Activated CD8-positive, alpha-beta T cell treated with anti-CD3 and anti-CD28 coated beads for 36 hours (primary cell): ENCODE measurements at regions not wholly inside any gene's neighbourhood (a gene's known extent, or its start where the extent isn't known, plus 50 kb on each side); places are given as distances from the start of the nearest gene placed in this dataset.

Experiments
- ATAC-seq: fragments of 200-7000 bp; cut with Tn5 transposase; one replicate; pipeline ENCODE4 v1.10.0; 2021; ENCODE audit warnings: mild to moderate bottlenecking, moderate library complexity
- CTCF ChIA-PET: fragments of 350-600 bp; sonication (Branson Sonifier 250); formaldehyde crosslinking; loops from one replicate; lab custom pipeline; 2021; ENCODE audit warnings: antibody characterized with exemption; lab: Charles Lee
- POLR2A ChIA-PET: fragments of 350-600 bp; sonication (Branson Sonifier 250); formaldehyde crosslinking; loops from one replicate; lab custom pipeline; 2021; ENCODE audit warnings: antibody characterized with exemption; lab: Charles Lee
- DNase-seq: peaks from one replicate; pipeline ENCODE4 v3.0.0-alpha.2; 2020
- H3K27ac Mint-ChIP-seq: one replicate; pipeline ENCODE4 v1.8.0; 2021; ENCODE audit warnings: mild to moderate bottlenecking, mixed read lengths
- H3K27me3 Mint-ChIP-seq: one replicate; pipeline ENCODE4 v1.8.0; 2021; ENCODE audit warnings: mixed read lengths
- H3K36me3 Mint-ChIP-seq: one replicate; pipeline ENCODE4 v1.8.0; 2021; ENCODE audit warnings: low read depth, mixed read lengths
- H3K4me1 Mint-ChIP-seq: one replicate; pipeline ENCODE4 v1.8.0; 2021; ENCODE audit warnings: low read depth, mixed read lengths
- H3K4me3 Mint-ChIP-seq: one replicate; pipeline ENCODE4 v1.8.0; 2021; ENCODE audit warnings: mild to moderate bottlenecking, moderate library complexity, mixed read lengths
- H3K9me3 Mint-ChIP-seq: one replicate; pipeline ENCODE4 v1.8.0; 2021; ENCODE audit warnings: mixed read lengths
- CTCF ChIP-seq: fragments of 200-600 bp; IDR thresholded peaks from one replicate; pipeline ENCODE4 v1.8.0; 2022; ENCODE audit warnings: antibody characterized with exemption, mild to moderate bottlenecking
- intact Hi-C: fragments of 100-400 bp; cut with micrococcal nuclease; formaldehyde crosslinking; loops from one replicate; pipeline ENCODE4 v1.10.0; 2022

- Mint-ChIP-seq H3K4me3 (no peak overlapping the region), H3K27ac (no peak overlapping the region), H3K27me3 (no peaks in the 10 kb centered on the region), H3K9me3 (no peaks in the 10 kb centered on the region), H3K4me1 (no peaks in the 10 kb centered on the region), H3K36me3 (no peaks in the 10 kb centered on the region)
- ATAC-seq (no peak), DNase-seq (no peak)
- intact Hi-C loops: no loop called here
- POLR2A ChIA-PET: no interaction called here
- no peak for TF ChIP-seq CTCF
- CTCF ChIA-PET: no interaction called here
Measured at GRCh38 chr1:56139836-56140235, 439.5 kb downstream of the PLPP3 start.

- no peak for ATAC-seq
- POLR2A ChIA-PET: no interaction called here
- no peak for DNase-seq
- Mint-ChIP-seq H3K4me1 (no peaks in the 10 kb centered on the region), H3K36me3 (no peaks in the 10 kb centered on the region), H3K9me3 (no peaks in the 10 kb centered on the region), H3K4me3 (no peak overlapping the region), H3K27ac (no peak overlapping the region), H3K27me3 (no peaks in the 10 kb centered on the region)
- intact Hi-C loops: no loop called here
- CTCF ChIA-PET: no interaction called here
- TF ChIP-seq CTCF: no peak
Measured at GRCh38 chr1:56137521-56138505, 441.6 kb downstream of the PLPP3 start.

GRCh38 chr1:56137090-56137489, 442.3 kb downstream of the PLPP3 start:
- TF ChIP-seq CTCF: no peak
- DNase-seq (no peak), ATAC-seq (no peak)
- Mint-ChIP-seq H3K27ac (no peak overlapping the region), H3K27me3 (no peaks in the 10 kb centered on the region), H3K4me3 (no peak overlapping the region), H3K36me3 (no peaks in the 10 kb centered on the region), H3K9me3 (no peaks in the 10 kb centered on the region), H3K4me1 (no peaks in the 10 kb centered on the region)
- intact Hi-C loops: no loop called here
- ChIA-PET POLR2A (no interaction called here), CTCF (no interaction called here)

GRCh38 chr1:56135864-56136147, 443.6 kb downstream of the PLPP3 start:
- TF ChIP-seq CTCF: no peak
- no peaks in the 10 kb centered on the region for H3K9me3 Mint-ChIP-seq
- H3K4me1 Mint-ChIP-seq: no peaks in the 10 kb centered on the region
- no peak overlapping the region for H3K4me3 Mint-ChIP-seq
- no peaks in the 10 kb centered on the region for H3K27me3 Mint-ChIP-seq
- DNase-seq (no peak), ATAC-seq (no peak)
- no peaks in the 10 kb centered on the region for H3K36me3 Mint-ChIP-seq
- ChIA-PET CTCF (no interaction called here), POLR2A (no interaction called here)
- H3K27ac Mint-ChIP-seq: no peak overlapping the region
- intact Hi-C loops: no loop called here

- H3K4me3 Mint-ChIP-seq: no peak overlapping the region
- H3K36me3 Mint-ChIP-seq: no peaks in the 10 kb centered on the region
- intact Hi-C loops: no loop called here
- H3K27me3 Mint-ChIP-seq: no peaks in the 10 kb centered on the region
- no peak for ATAC-seq
- H3K27ac Mint-ChIP-seq: no peak overlapping the region
- ChIA-PET CTCF (no interaction called here), POLR2A (no interaction called here)
- no peaks in the 10 kb centered on the region for H3K4me1 Mint-ChIP-seq
- no peaks in the 10 kb centered on the region for H3K9me3 Mint-ChIP-seq
- TF ChIP-seq CTCF: no peak
- DNase-seq: no peak
Measured at GRCh38 chr1:56135069-56135863, 444.1 kb downstream of the PLPP3 start.
